ENCODE measurements at regions not wholly inside any gene's neighbourhood (a gene's known extent, or its start where the extent isn't known, plus 50 kb on each side); places are given as distances from the start of the nearest gene placed in this dataset.
"Not testable (repeated sequence)": the region's sequence is repeated elsewhere in the genome, so short reads cannot be mapped to it uniquely, and the experiment has no call there.

DNA sequence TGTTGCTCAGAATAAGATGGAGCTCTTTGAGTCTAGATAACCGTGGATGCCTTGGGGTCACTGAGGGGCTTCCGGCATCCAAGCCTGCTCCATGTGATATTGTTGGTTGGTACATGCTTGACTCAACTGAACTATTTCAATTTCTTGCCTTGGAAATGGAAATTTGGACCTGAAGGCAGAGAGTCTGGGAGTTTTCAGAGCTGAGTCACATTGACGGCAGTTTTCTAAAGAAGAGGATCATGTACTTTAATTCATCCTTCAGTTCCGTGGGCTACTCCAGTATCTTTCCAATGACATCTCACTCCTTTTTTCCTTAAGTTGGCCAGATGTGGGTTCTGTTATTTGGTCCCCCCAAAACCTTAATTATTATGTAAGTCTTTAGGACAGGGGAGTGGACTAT is 100.5 kb downstream of the MFAP3L start:
- Histone ChIP-seq H3K27ac (no peak overlapping the region), H3K9me3 (peaks cover 0 to 3% (median 0%) of the 10 kb centered on the region in 8 donors), H3K4me1 (no peaks in the 10 kb centered on the region), H3K36me3 (no peaks in the 10 kb centered on the region), H3K27me3 (replicated peaks in 1 of 7) (peaks cover 0 to 5% (median 0%) of the 10 kb centered on the region in 7 donors), H3K4me3 (no peak overlapping the region)
- DNase-seq, result no peak
- intact Hi-C loops (cut with DNase I; ENCODE audit: low total_unique reads), result no loop called here
- WGBS, 5 donors, result 76 to 95% (median 90%) methylated on average over 4 of the region's 4 CpGs
- TF ChIP-seq, protein P1, sequence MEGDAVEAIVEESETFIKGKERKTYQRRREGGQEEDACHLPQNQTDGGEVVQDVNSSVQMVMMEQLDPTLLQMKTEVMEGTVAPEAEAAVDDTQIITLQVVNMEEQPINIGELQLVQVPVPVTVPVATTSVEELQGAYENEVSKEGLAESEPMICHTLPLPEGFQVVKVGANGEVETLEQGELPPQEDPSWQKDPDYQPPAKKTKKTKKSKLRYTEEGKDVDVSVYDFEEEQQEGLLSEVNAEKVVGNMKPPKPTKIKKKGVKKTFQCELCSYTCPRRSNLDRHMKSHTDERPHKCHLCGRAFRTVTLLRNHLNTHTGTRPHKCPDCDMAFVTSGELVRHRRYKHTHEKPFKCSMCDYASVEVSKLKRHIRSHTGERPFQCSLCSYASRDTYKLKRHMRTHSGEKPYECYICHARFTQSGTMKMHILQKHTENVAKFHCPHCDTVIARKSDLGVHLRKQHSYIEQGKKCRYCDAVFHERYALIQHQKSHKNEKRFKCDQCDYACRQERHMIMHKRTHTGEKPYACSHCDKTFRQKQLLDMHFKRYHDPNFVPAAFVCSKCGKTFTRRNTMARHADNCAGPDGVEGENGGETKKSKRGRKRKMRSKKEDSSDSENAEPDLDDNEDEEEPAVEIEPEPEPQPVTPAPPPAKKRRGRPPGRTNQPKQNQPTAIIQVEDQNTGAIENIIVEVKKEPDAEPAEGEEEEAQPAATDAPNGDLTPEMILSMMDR (IDR thresholded peaks at IDR 0.05 in 8 of 11, conservative IDR thresholded peaks at IDR 0.05 in 3 of 11), result no peak
- TF ChIP-seq POLR2AphosphoS5 (IDR thresholded peaks at IDR 0.05), result no peak
- TF ChIP-seq POLR2A (IDR thresholded peaks at IDR 0.05), result no peak

DNA sequence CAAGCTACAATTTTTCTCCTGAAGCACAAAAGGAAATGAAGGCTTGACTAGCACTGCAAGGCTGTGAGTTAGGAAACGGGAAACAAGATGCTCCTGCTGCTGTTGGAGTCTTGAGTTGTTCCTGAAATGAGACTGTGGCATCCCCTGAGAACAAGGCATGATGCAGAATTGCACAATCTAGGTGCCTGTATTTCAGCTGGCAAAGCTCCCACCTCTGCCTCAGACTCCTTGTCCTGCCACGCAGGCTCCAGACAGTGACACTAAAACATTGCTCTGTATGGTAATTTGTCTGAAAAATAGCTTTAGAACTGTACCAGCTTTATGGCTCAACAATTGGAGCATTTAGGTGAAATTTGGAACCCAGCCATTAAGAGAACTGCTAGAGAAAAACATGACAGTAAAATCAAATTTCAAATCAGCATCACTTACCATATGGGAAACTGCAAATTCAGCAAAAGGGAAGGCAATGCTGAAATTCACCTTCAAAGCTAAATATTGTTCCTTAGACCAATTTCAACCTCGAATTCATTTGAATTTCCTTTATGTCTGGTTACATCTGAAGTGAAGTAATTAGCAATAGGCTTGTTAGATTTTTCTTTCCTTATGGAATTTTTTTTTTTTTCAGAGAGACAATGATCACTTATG is 103.4 kb downstream of the MFAP3L start:
- Histone ChIP-seq H3K4me3 (no peak overlapping the region), H3K4me1 (no peaks in the 10 kb centered on the region), H3K27me3 (replicated peaks in 1 of 7) (peaks cover 0 to 2% (median 0%) of the 10 kb centered on the region in 7 donors), H3K27ac (no peak overlapping the region), H3K9me3 (peaks cover 0 to 3% (median under 1%) of the 10 kb centered on the region in 8 donors), H3K36me3 (no peaks in the 10 kb centered on the region)
- 37 to 77% (median 50%) methylated on average over 3 of the region's 3 CpGs for whole genome bisulfite sequencing, 5 donors
- intact Hi-C loops (cut with DNase I; ENCODE audit: low total_unique reads), result no loop called here
- DNase-seq, result no peak
- TF ChIP-seq POLR2AphosphoS5 (IDR thresholded peaks at IDR 0.05) (no peak), POLR2A (IDR thresholded peaks at IDR 0.05) (no peak)
- TF ChIP-seq, protein P1 (IDR thresholded peaks at IDR 0.05 in 8 of 11, conservative IDR thresholded peaks at IDR 0.05 in 3 of 11), result no peak

GRCh38 chr4:169921732-169922131 is 104.5 kb downstream of the MFAP3L start:
- Histone ChIP-seq H3K4me3 (no peak overlapping the region), H3K27ac (no peak overlapping the region), H3K4me1 (no peaks in the 10 kb centered on the region), H3K9me3 (peaks cover 0 to 13% (median 8%) of the 10 kb centered on the region in 8 donors), H3K36me3 (no peaks in the 10 kb centered on the region), H3K27me3 (replicated peaks in 1 of 7) (no peaks in the 10 kb centered on the region)
- DNase-seq, result no peak
- intact Hi-C loops (cut with DNase I; ENCODE audit: low total_unique reads), result no loop called here
- TF ChIP-seq, protein P1 (IDR thresholded peaks at IDR 0.05 in 8 of 11, conservative IDR thresholded peaks at IDR 0.05 in 3 of 11), result no peak
- 46 to 74% (median 69%) methylated on average over 1 of the region's 1 CpG for WGBS, 5 donors

GRCh38 chr4:169921237-169921636 is 105.0 kb downstream of the MFAP3L start:
- H3K9me3 ChIP-seq, result peaks cover 0 to 18% (median 12%) of the 10 kb centered on the region in 8 donors
- no peaks in the 10 kb centered on the region for H3K36me3 ChIP-seq
- H3K27ac ChIP-seq, result no peak overlapping the region
- no peak for DNase-seq
- WGBS, 5 donors, result 79 to 93% (median 87%) methylated on average over 9 of the region's 9 CpGs
- TF ChIP-seq, protein P1 (IDR thresholded peaks at IDR 0.05 in 8 of 11, conservative IDR thresholded peaks at IDR 0.05 in 3 of 11), result no peak
- TF ChIP-seq POLR2AphosphoS5 (IDR thresholded peaks at IDR 0.05) (no peak), POLR2A (IDR thresholded peaks at IDR 0.05) (no peak)
- H3K4me1 ChIP-seq, result no peaks in the 10 kb centered on the region
- intact Hi-C loops (cut with DNase I; ENCODE audit: low total_unique reads), result no loop called here
- H3K27me3 ChIP-seq (replicated peaks in 1 of 7), result no peaks in the 10 kb centered on the region
- H3K4me3 ChIP-seq, result no peak overlapping the region

GRCh38 chr4:169919194-169920124 is 106.7 kb downstream of the MFAP3L start:
- not testable (repeated sequence) for DNase-seq; H3K36me3 ChIP-seq; H3K27me3 ChIP-seq (replicated peaks in 1 of 7); H3K27ac ChIP-seq; H3K4me1 ChIP-seq; H3K4me3 ChIP-seq
- peaks cover 0 to 20% (median 13%) of the 10 kb centered on the region in 8 donors for H3K9me3 ChIP-seq
- intact Hi-C loops (cut with DNase I; ENCODE audit: low total_unique reads), result loop anchor here (10.0 kb wide), 1 partner anchor 75 kb away; no protein-coding TSS in a partner anchor
- 66 to 82% (median 74%) methylated on average over 12 of the region's 12 CpGs for WGBS, 5 donors

Measured in spleen (tissue), 11 donors.